Endothelial cell (in vitro differentiated cells): ENCODE measurements at regions not wholly inside any gene's neighbourhood (a gene's known extent, or its start where the extent isn't known, plus 50 kb on each side); places are given as distances from the start of the nearest gene placed in this dataset.

ENCODE experiments used
- DNase-seq: peaks from one replicate; pipeline ENCODE4 v3.0.0; 2021; ENCODE audit warnings: low spot score
- H3K27ac Mint-ChIP-seq: one replicate; pipeline ENCODE4 v1.8.0; 2021; ENCODE audit warnings: mixed read lengths, inconsistent platforms; ENCODE audit not compliant: unreplicated experiment
- H3K27me3 Mint-ChIP-seq: one replicate; pipeline ENCODE4 v1.8.0; 2021; ENCODE audit warnings: mild to moderate bottlenecking, moderate library complexity, mixed read lengths, inconsistent platforms; ENCODE audit not compliant: unreplicated experiment
- H3K36me3 Mint-ChIP-seq: one replicate; pipeline ENCODE4 v1.8.0; 2021; ENCODE audit warnings: mild to moderate bottlenecking, low read depth, mixed read lengths, inconsistent platforms; ENCODE audit not compliant: unreplicated experiment
- H3K4me1 Mint-ChIP-seq: one replicate; pipeline ENCODE4 v1.8.0; 2021; ENCODE audit warnings: mild to moderate bottlenecking, mixed read lengths, inconsistent platforms; ENCODE audit not compliant: unreplicated experiment
- H3K4me3 Mint-ChIP-seq: one replicate; pipeline ENCODE4 v1.8.0; 2021; ENCODE audit warnings: mild to moderate bottlenecking, mixed read lengths, inconsistent platforms; ENCODE audit not compliant: unreplicated experiment
- H3K9me3 Mint-ChIP-seq: one replicate; pipeline ENCODE4 v1.8.0; 2021; ENCODE audit warnings: mixed read lengths, inconsistent platforms; ENCODE audit not compliant: unreplicated experiment
- TF ChIP-seq, protein P1 (sequence below): fragments of 200-600 bp; sonication (generic); IDR thresholded peaks from one replicate; pipeline ENCODE4 v1.5.0; 2021; ENCODE audit warnings: antibody characterized with exemption; ENCODE audit not compliant: unreplicated experiment

DNA sequence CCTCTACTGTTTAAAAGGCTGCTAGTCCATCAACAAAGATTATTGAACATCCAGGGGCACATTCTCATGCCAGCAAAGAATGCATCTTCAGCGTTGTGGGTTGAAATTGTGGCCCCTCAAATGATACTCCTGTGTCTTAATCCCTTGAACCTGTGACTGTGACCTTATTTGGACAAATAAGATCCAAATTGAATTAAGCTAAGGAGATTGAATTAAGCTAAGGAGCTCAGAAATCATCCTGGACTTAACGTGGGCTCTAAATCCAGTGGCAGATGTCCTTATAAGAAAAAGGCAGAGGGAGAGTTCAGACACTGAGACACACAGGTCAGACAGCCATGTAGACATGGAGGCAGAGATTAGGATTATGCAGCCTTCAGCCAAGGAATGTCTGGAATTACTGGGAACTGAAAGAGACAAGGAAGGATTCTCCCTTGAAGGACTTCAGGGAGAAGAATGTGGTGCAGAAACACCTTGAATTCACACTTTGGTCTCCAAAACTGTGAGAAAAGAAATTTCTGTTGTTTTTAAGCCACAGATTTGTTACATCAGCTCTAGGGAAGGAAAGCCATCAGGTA lies 57.3 kb upstream of the SLC24A5 start:
- no peak overlapping the region for H3K4me3 Mint-ChIP-seq
- H3K27me3 Mint-ChIP-seq: peaks cover 5% of the 10 kb centered on the region
- DNase-seq: no peak
- H3K4me1 Mint-ChIP-seq: peaks cover 8% of the 10 kb centered on the region
- H3K36me3 Mint-ChIP-seq: no peaks in the 10 kb centered on the region
- TF ChIP-seq, protein P1, sequence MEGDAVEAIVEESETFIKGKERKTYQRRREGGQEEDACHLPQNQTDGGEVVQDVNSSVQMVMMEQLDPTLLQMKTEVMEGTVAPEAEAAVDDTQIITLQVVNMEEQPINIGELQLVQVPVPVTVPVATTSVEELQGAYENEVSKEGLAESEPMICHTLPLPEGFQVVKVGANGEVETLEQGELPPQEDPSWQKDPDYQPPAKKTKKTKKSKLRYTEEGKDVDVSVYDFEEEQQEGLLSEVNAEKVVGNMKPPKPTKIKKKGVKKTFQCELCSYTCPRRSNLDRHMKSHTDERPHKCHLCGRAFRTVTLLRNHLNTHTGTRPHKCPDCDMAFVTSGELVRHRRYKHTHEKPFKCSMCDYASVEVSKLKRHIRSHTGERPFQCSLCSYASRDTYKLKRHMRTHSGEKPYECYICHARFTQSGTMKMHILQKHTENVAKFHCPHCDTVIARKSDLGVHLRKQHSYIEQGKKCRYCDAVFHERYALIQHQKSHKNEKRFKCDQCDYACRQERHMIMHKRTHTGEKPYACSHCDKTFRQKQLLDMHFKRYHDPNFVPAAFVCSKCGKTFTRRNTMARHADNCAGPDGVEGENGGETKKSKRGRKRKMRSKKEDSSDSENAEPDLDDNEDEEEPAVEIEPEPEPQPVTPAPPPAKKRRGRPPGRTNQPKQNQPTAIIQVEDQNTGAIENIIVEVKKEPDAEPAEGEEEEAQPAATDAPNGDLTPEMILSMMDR: no peak
- H3K9me3 Mint-ChIP-seq: no peaks in the 10 kb centered on the region
- H3K27ac Mint-ChIP-seq: no peak overlapping the region

DNA sequence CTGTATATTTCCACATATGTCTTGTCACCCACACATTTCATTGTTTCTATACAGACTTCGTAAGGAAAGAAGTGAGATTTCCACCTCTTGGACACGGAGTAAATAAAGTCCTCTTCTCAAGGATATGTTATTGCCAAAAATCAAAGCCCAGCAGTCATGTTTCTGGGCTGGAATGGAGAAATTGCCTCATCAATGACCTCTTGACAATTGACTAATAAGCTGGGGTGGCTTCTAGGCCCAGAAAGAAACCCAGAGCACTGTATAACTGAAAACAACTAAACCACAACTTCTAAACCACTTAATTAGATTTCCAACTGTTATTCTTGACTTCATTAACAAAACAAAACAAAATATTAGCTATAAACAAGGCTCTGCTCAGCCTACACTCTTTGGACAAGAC lies 56.4 kb upstream of the SLC24A5 start:
- Mint-ChIP-seq H3K4me3 (no peak overlapping the region), H3K4me1 (no peaks in the 10 kb centered on the region), H3K36me3 (no peaks in the 10 kb centered on the region), H3K27ac (no peak overlapping the region), H3K9me3 (no peaks in the 10 kb centered on the region), H3K27me3 (peaks cover 3% of the 10 kb centered on the region)
- no peak for DNase-seq
- TF ChIP-seq, protein P1: no peak

- H3K36me3 Mint-ChIP-seq: no peaks in the 10 kb centered on the region
- no peak for DNase-seq
- H3K9me3 Mint-ChIP-seq: no peaks in the 10 kb centered on the region
- H3K4me1 Mint-ChIP-seq: no peaks in the 10 kb centered on the region
- H3K27ac Mint-ChIP-seq: no peak overlapping the region
- no peak overlapping the region for H3K4me3 Mint-ChIP-seq
- peaks cover 2% of the 10 kb centered on the region for H3K27me3 Mint-ChIP-seq
- TF ChIP-seq, protein P1: no peak
Measured at GRCh38 chr15:48066456-48066855, 54.3 kb upstream of the SLC24A5 start.
